H1 (cell line): ENCODE measurements at regions not wholly inside any gene's neighbourhood (a gene's known extent, or its start where the extent isn't known, plus 50 kb on each side); places are given as distances from the start of the nearest gene placed in this dataset.

Experiments used
- CTCF ChIA-PET: fragments of 300-600 bp; sonication (Branson Sonifier 250); formaldehyde crosslinking; loops from one replicate; lab custom pipeline; 2021; ENCODE audit not compliant: partially characterized antibody; lab: Charles Lee
- POLR2A ChIA-PET: fragments of 300-600 bp; sonication (Branson Sonifier 250); formaldehyde crosslinking; loops from one replicate; lab custom pipeline; 2021; ENCODE audit warnings: inconsistent platforms; ENCODE audit not compliant: partially characterized antibody; lab: Charles Lee
- DNase-seq, 2 experiments: peaks; one replicate each; pipeline versions ENCODE4 v3.0.0 to v3.0.0-alpha.2; 2010 to 2022; ENCODE audit warnings: low spot score in 2 of 2, low read depth in 1 of 2, mixed read lengths in 1 of 2
- FAIRE-seq: peaks from 2 replicates; lab custom pipeline; 2011; peaks lifted over from hg19 to GRCh38; lab: Jason Lieb, UNC
- H2AFZ ChIP-seq: 2 replicates; pipeline ENCODE4 v1.8.1; 2012; ENCODE audit warnings: low read length, inconsistent platforms
- H2AK5ac ChIP-seq: 2 replicates; pipeline ENCODE4 v1.6.1; 2013; ENCODE audit warnings: low read depth, low read length
- H2BK120ac ChIP-seq: replicated peaks from 2 replicates; pipeline ENCODE3; 2013; ENCODE audit warnings: low read depth, low read length, inconsistent platforms
- H2BK12ac ChIP-seq: 2 replicates; pipeline ENCODE4 v1.6.1; 2013; ENCODE audit warnings: low read depth, low read length
- H2BK15ac ChIP-seq: 2 replicates; pipeline ENCODE4 v1.6.1; 2013; ENCODE audit warnings: low read length
- H2BK20ac ChIP-seq: 2 replicates; pipeline ENCODE4 v1.6.1; 2013; ENCODE audit warnings: low read length
- H2BK5ac ChIP-seq: 2 replicates; pipeline ENCODE4 v1.6.1; 2013; ENCODE audit warnings: low read depth, low read length
- H3K14ac ChIP-seq: 2 replicates; pipeline ENCODE4 v1.6.1; 2013; ENCODE audit warnings: inconsistent platforms; ENCODE audit not compliant: insufficient read length
- H3K18ac ChIP-seq: 2 replicates; pipeline ENCODE4 v1.6.1; 2013; ENCODE audit warnings: low read length; ENCODE audit errors: extremely low read depth
- H3K23ac ChIP-seq: 2 replicates; pipeline ENCODE4 v1.6.1; 2013; ENCODE audit warnings: inconsistent platforms; ENCODE audit not compliant: insufficient read length
- H3K23me2 ChIP-seq: 2 replicates; pipeline ENCODE4 v1.6.1; 2013; ENCODE audit warnings: low read depth, low read length
- H3K27ac ChIP-seq: 2 replicates; pipeline ENCODE4 v1.6.1; 2011; ENCODE audit warnings: low read depth, low read length, inconsistent platforms
- H3K27me3 ChIP-seq, 4 experiments: replicated peaks in 1 of 4; 1 replicate in 1 of 4; 2 replicates in 3 of 4; pipeline versions ENCODE4 v1.6.1 to v1.8.1; 2011 to 2013; ENCODE audit warnings: low read length in 3 of 4, mild to moderate bottlenecking in 3 of 4, inconsistent platforms in 2 of 4, mixed read lengths in 2 of 4, moderate library complexity in 1 of 4; ENCODE audit not compliant: control insufficient read depth in 3 of 4, insufficient read depth in 3 of 4; ENCODE audit errors: extremely low read depth in 1 of 4
- H3K36me3 ChIP-seq, 4 experiments: 2 replicates each; pipeline versions ENCODE4 v1.6.1 to v1.8.1; 2011 to 2013; ENCODE audit warnings: mild to moderate bottlenecking in 4 of 4, low read length in 3 of 4, moderate library complexity in 2 of 4, control low read depth in 1 of 4, inconsistent platforms in 1 of 4; ENCODE audit not compliant: insufficient read depth in 4 of 4, control insufficient read depth in 2 of 4
- H3K4ac ChIP-seq: replicated peaks from 2 replicates; pipeline ENCODE3; 2013; ENCODE audit warnings: low read length, low read depth, mixed read lengths, inconsistent platforms; ENCODE audit not compliant: insufficient read length
- H3K4me1 ChIP-seq, 4 experiments: replicated peaks in 1 of 4; 1 replicate in 1 of 4; 2 replicates in 3 of 4; pipeline versions ENCODE4 v1.6.1 to v1.8.1; 2011 to 2013; ENCODE audit warnings: low read length in 3 of 4, inconsistent platforms in 2 of 4, mixed read lengths in 1 of 4; ENCODE audit not compliant: insufficient read depth in 4 of 4, control insufficient read depth in 3 of 4
- H3K4me2 ChIP-seq, 2 experiments: 2 replicates each; pipeline versions ENCODE4 v1.6.1 to v1.8.1; 2011 to 2013; ENCODE audit warnings: low read depth in 2 of 2, low read length in 2 of 2, control low read depth in 1 of 2, inconsistent platforms in 1 of 2, mild to moderate bottlenecking in 1 of 2; ENCODE audit not compliant: insufficient read depth in 1 of 2
- H3K4me3 ChIP-seq, 4 experiments: fragments of 200-600, 300-600 bp in 1 of 4; sonication (generic), shearing (Covaris generic), sonication (Bioruptor Twin) in 1 of 4; 2 replicates each; pipeline versions ENCODE4 v1.5.1 to v1.8.1; 2011 to 2016; ENCODE audit warnings: low read length in 4 of 4, low read depth in 3 of 4, control low read depth in 2 of 4, inconsistent platforms in 2 of 4, mild to moderate bottlenecking in 2 of 4, mixed read lengths in 1 of 4, moderate library complexity in 1 of 4; ENCODE audit not compliant: insufficient read depth in 2 of 4; ENCODE audit errors: extremely low read depth in 1 of 4
- H3K56ac ChIP-seq: replicated peaks from 2 replicates; pipeline ENCODE3; 2013; ENCODE audit warnings: low read depth, mild to moderate bottlenecking, mixed read lengths, low read length, inconsistent platforms; ENCODE audit not compliant: insufficient read length
- H3K79me1 ChIP-seq: 2 replicates; pipeline ENCODE4 v1.6.1; 2013; ENCODE audit warnings: low read depth, low read length, control low read depth
- H3K79me2 ChIP-seq, 2 experiments: 2 replicates each; pipeline versions ENCODE4 v1.6.1 to v1.8.1; 2012 to 2013; ENCODE audit warnings: low read length in 2 of 2, mild to moderate bottlenecking in 2 of 2, inconsistent platforms in 1 of 2; ENCODE audit not compliant: insufficient read depth in 2 of 2, control insufficient read depth in 1 of 2
- H3K9ac ChIP-seq, 4 experiments: replicated peaks in 1 of 4; 1 replicate in 1 of 4; 2 replicates in 3 of 4; pipeline versions ENCODE4 v1.6.1 to v1.8.1; 2011 to 2013; ENCODE audit warnings: low read depth in 3 of 4, low read length in 3 of 4, control low read depth in 2 of 4, mild to moderate bottlenecking in 2 of 4, moderate library complexity in 2 of 4, inconsistent platforms in 1 of 4; ENCODE audit errors: extremely low read depth in 1 of 4
- H3K9me3 ChIP-seq, 2 experiments: 2 replicates each; pipeline versions ENCODE4 v1.6.1 to v1.8.1; 2012 to 2013; ENCODE audit warnings: mild to moderate bottlenecking in 2 of 2, moderate library complexity in 2 of 2, control low read depth in 1 of 2, inconsistent platforms in 1 of 2, low read depth in 1 of 2, low read length in 1 of 2, mixed read lengths in 1 of 2; ENCODE audit not compliant: insufficient read depth in 2 of 2
- H4K20me1 ChIP-seq, 2 experiments: replicated peaks in 1 of 2; 2 replicates each; pipeline versions ENCODE3 to v1.8.1; 2011 to 2013; ENCODE audit warnings: inconsistent platforms in 2 of 2, low read length in 2 of 2, mild to moderate bottlenecking in 1 of 2; ENCODE audit not compliant: insufficient read depth in 2 of 2, control insufficient read depth in 1 of 2
- H4K5ac ChIP-seq: 2 replicates; pipeline ENCODE4 v1.6.1; 2013; ENCODE audit warnings: low read length, low read depth, mixed read lengths, inconsistent platforms; ENCODE audit not compliant: insufficient read length
- H4K8ac ChIP-seq: 2 replicates; pipeline ENCODE4 v1.8.0; 2013; ENCODE audit warnings: mild to moderate bottlenecking, moderate library complexity, low read length, inconsistent platforms; ENCODE audit not compliant: insufficient read depth; ENCODE audit errors: extremely low read depth
- H4K91ac ChIP-seq: replicated peaks from 2 replicates; pipeline ENCODE3; 2013; ENCODE audit warnings: low read length, mixed read lengths, inconsistent platforms; ENCODE audit not compliant: insufficient read length
- CHD2 ChIP-seq: IDR thresholded peaks from 2 replicates; pipeline ENCODE4 v1.6.1; 2012; ENCODE audit warnings: low read length, improper control_type of control experiment
- TF ChIP-seq, protein P1 (sequence below): fragments of 300-600 bp; sonication (generic); IDR thresholded peaks from 2 replicates; pipeline ENCODE4 v1.7.1; 2012; ENCODE audit warnings: low read length, moderate library complexity, mild to moderate bottlenecking, inconsistent platforms; ENCODE audit not compliant: insufficient replicate concordance

DNA sequence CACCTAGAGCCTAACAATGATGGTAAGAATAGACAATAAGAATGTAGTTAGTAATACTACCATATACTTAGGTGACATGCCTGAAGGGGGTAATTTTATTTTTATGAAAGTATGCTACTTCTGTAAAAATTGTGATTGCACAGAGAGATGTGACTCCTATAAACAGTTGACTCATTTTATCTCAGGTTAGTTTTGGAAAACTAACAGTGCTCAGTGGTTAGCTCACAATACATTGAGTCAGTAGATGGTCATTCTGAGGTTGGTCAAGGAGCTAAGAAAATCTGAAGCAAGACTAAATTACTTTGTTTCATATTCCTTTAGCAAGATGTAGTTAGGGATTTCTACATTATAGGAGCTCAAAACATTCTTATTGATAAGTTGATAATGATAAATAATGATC lies 271.0 kb downstream of the EDEM1 start:
- Histone ChIP-seq H3K79me2 (no peaks in the 10 kb centered on the region), H2AFZ (no peak overlapping the region), H3K18ac (no peak overlapping the region), H3K4me1 (no peaks in the 10 kb centered on the region; a peak in 1 of 7 replicates), H3K4me3 (no peak overlapping the region), H3K23me2 (no peaks in the 10 kb centered on the region), H4K91ac (no peak overlapping the region), H3K56ac (no peak overlapping the region), H2BK20ac (no peak overlapping the region), H3K9ac (no peak overlapping the region), H2AK5ac (no peak overlapping the region), H3K9me3 (no peaks in the 10 kb centered on the region), H3K79me1 (no peaks in the 10 kb centered on the region), H4K20me1 (no peaks in the 10 kb centered on the region), H3K27ac (no peak overlapping the region), H3K14ac (no peak overlapping the region), H2BK12ac (no peak overlapping the region), H2BK120ac (no peak overlapping the region), H2BK5ac (no peak overlapping the region), H3K4me2 (no peak overlapping the region), H2BK15ac (no peak overlapping the region), H3K27me3 (no peaks in the 10 kb centered on the region), H3K36me3 (no peaks in the 10 kb centered on the region), H3K4ac (no peak overlapping the region), H4K5ac (no peak overlapping the region), H3K23ac (no peak overlapping the region), H4K8ac (no peak overlapping the region)
- POLR2A ChIA-PET: no interaction called here
- DNase-seq (no peak), FAIRE-seq (no peak)
- CTCF ChIA-PET: no interaction called here
- TF ChIP-seq, protein P1, sequence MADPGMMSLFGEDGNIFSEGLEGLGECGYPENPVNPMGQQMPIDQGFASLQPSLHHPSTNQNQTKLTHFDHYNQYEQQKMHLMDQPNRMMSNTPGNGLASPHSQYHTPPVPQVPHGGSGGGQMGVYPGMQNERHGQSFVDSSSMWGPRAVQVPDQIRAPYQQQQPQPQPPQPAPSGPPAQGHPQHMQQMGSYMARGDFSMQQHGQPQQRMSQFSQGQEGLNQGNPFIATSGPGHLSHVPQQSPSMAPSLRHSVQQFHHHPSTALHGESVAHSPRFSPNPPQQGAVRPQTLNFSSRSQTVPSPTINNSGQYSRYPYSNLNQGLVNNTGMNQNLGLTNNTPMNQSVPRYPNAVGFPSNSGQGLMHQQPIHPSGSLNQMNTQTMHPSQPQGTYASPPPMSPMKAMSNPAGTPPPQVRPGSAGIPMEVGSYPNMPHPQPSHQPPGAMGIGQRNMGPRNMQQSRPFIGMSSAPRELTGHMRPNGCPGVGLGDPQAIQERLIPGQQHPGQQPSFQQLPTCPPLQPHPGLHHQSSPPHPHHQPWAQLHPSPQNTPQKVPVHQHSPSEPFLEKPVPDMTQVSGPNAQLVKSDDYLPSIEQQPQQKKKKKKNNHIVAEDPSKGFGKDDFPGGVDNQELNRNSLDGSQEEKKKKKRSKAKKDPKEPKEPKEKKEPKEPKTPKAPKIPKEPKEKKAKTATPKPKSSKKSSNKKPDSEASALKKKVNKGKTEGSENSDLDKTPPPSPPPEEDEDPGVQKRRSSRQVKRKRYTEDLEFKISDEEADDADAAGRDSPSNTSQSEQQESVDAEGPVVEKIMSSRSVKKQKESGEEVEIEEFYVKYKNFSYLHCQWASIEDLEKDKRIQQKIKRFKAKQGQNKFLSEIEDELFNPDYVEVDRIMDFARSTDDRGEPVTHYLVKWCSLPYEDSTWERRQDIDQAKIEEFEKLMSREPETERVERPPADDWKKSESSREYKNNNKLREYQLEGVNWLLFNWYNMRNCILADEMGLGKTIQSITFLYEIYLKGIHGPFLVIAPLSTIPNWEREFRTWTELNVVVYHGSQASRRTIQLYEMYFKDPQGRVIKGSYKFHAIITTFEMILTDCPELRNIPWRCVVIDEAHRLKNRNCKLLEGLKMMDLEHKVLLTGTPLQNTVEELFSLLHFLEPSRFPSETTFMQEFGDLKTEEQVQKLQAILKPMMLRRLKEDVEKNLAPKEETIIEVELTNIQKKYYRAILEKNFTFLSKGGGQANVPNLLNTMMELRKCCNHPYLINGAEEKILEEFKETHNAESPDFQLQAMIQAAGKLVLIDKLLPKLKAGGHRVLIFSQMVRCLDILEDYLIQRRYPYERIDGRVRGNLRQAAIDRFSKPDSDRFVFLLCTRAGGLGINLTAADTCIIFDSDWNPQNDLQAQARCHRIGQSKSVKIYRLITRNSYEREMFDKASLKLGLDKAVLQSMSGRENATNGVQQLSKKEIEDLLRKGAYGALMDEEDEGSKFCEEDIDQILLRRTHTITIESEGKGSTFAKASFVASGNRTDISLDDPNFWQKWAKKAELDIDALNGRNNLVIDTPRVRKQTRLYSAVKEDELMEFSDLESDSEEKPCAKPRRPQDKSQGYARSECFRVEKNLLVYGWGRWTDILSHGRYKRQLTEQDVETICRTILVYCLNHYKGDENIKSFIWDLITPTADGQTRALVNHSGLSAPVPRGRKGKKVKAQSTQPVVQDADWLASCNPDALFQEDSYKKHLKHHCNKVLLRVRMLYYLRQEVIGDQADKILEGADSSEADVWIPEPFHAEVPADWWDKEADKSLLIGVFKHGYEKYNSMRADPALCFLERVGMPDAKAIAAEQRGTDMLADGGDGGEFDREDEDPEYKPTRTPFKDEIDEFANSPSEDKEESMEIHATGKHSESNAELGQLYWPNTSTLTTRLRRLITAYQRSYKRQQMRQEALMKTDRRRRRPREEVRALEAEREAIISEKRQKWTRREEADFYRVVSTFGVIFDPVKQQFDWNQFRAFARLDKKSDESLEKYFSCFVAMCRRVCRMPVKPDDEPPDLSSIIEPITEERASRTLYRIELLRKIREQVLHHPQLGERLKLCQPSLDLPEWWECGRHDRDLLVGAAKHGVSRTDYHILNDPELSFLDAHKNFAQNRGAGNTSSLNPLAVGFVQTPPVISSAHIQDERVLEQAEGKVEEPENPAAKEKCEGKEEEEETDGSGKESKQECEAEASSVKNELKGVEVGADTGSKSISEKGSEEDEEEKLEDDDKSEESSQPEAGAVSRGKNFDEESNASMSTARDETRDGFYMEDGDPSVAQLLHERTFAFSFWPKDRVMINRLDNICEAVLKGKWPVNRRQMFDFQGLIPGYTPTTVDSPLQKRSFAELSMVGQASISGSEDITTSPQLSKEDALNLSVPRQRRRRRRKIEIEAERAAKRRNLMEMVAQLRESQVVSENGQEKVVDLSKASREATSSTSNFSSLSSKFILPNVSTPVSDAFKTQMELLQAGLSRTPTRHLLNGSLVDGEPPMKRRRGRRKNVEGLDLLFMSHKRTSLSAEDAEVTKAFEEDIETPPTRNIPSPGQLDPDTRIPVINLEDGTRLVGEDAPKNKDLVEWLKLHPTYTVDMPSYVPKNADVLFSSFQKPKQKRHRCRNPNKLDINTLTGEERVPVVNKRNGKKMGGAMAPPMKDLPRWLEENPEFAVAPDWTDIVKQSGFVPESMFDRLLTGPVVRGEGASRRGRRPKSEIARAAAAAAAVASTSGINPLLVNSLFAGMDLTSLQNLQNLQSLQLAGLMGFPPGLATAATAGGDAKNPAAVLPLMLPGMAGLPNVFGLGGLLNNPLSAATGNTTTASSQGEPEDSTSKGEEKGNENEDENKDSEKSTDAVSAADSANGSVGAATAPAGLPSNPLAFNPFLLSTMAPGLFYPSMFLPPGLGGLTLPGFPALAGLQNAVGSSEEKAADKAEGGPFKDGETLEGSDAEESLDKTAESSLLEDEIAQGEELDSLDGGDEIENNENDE: no peak
- TF ChIP-seq CHD2: no peak
